Glomerular visceral epithelial cell (primary cell): ENCODE measurements at regions not wholly inside any gene's neighbourhood (a gene's known extent, or its start where the extent isn't known, plus 50 kb on each side); places are given as distances from the start of the nearest gene placed in this dataset.

Experiments used
- DNase-seq: peaks from one replicate; pipeline ENCODE4 v3.0.0-alpha.2; 2016; ENCODE audit errors: extremely low spot score

GRCh38 chr2:221689140-221689539, 117.0 kb upstream of the EPHA4 start:
- DNase-seq = no peak

- DNase-seq = no peak
Observed at GRCh38 chr2:221680548-221680947, 108.4 kb upstream of the EPHA4 start.

GRCh38 chr2:221677688-221678087, 105.6 kb upstream of the EPHA4 start:
- DNase-seq = no peak

GRCh38 chr2:221676566-221677172, 104.6 kb upstream of the EPHA4 start:
- DNase-seq = no peak

- DNase-seq = no peak
Observed at GRCh38 chr2:221675201-221675908, 103.3 kb upstream of the EPHA4 start.

GRCh38 chr2:221674446-221674845, 102.3 kb upstream of the EPHA4 start:
- no peak for DNase-seq

GRCh38 chr2:221673248-221673647, 101.1 kb upstream of the EPHA4 start:
- no peak for DNase-seq

GRCh38 chr2:221671515-221671914, 99.4 kb upstream of the EPHA4 start:
- DNase-seq = no peak

- no peak for DNase-seq
Observed at GRCh38 chr2:221662689-221663391, 90.7 kb upstream of the EPHA4 start.

- DNase-seq = no peak
Observed at GRCh38 chr2:221657806-221658205, 85.7 kb upstream of the EPHA4 start.

GRCh38 chr2:221655300-221655699, 83.2 kb upstream of the EPHA4 start:
- no peak for DNase-seq

GRCh38 chr2:221653182-221653581, 81.1 kb upstream of the EPHA4 start:
- no peak for DNase-seq

GRCh38 chr2:221649051-221649775, 77.1 kb upstream of the EPHA4 start:
- DNase-seq = peak; percentile 6

- DNase-seq = no peak
Observed at GRCh38 chr2:221642447-221642846, 70.3 kb upstream of the EPHA4 start.

GRCh38 chr2:221641181-221641871, 69.2 kb upstream of the EPHA4 start:
- DNase-seq = peak; percentile 3

GRCh38 chr2:221640686-221641085, 68.6 kb upstream of the EPHA4 start:
- DNase-seq = no peak

GRCh38 chr2:221637851-221638250, 65.7 kb upstream of the EPHA4 start:
- DNase-seq = no peak

GRCh38 chr2:221635949-221636348, 63.8 kb upstream of the EPHA4 start:
- peak; percentile 17 for DNase-seq

- DNase-seq = peak; percentile 75
Observed at GRCh38 chr2:221629468-221629867, 57.4 kb upstream of the EPHA4 start.

GRCh38 chr2:221624475-221624874, 52.4 kb upstream of the EPHA4 start:
- no peak for DNase-seq
